ENCODE measurements at regions not wholly inside any gene's neighbourhood (a gene's known extent, or its start where the extent isn't known, plus 50 kb on each side); places are given as distances from the start of the nearest gene placed in this dataset.

- TF ChIP-seq HDAC2 (IDR thresholded peaks at IDR 0.05) (no peak), MTA3 (IDR thresholded peaks at IDR 0.05; ENCODE audit: borderline replicate concordance) (no peak)
Measured at GRCh38 chr13:89953581-89953980, 1393.9 kb upstream of the MIR17HG start.

All from K562 (cell line).